OCI-LY7 (cell line): ENCODE measurements at regions not wholly inside any gene's neighbourhood (a gene's known extent, or its start where the extent isn't known, plus 50 kb on each side); places are given as distances from the start of the nearest gene placed in this dataset.

Experiments
- CTCF ChIP-seq: fragments of 200-600 bp; sonication (generic); conservative IDR thresholded peaks from 2 replicates; pipeline ENCODE4 v1.5.1; 2014; ENCODE audit warnings: mild to moderate bottlenecking, antibody characterized with exemption, low read length, moderate library complexity, mixed read lengths
- EZH2phosphoT487 ChIP-seq: fragments of 200-600 bp; sonication (generic); IDR thresholded peaks from 2 replicates; pipeline ENCODE4 v1.6.1; 2018; ENCODE audit warnings: low read depth, borderline replicate concordance, mild to moderate bottlenecking, mixed run types, antibody characterized with exemption, low read length, moderate library complexity, mixed read lengths

- TF ChIP-seq CTCF (no peak), EZH2phosphoT487 (no peak)
Measured at GRCh38 chr4:182169572-182169971, 73.6 kb upstream of the TENM3 start.
